CD4-positive, alpha-beta T cell treated with Interleukin-4 for 1 hour (primary cell): ENCODE measurements at regions not wholly inside any gene's neighbourhood (a gene's known extent, or its start where the extent isn't known, plus 50 kb on each side); places are given as distances from the start of the nearest gene placed in this dataset.

ENCODE experiments used
- DNase-seq, 2 donors: peaks; one replicate each; pipeline ENCODE4 v3.0.0-alpha.2; 2020 to 2022

GRCh38 chr2:198385856-198386255, 581.5 kb downstream of the PLCL1 start:
- DNase-seq: no peak

- DNase-seq: no peak
Measured at GRCh38 chr2:198385326-198385725, 580.9 kb downstream of the PLCL1 start.

GRCh38 chr2:198383392-198383791, 579.0 kb downstream of the PLCL1 start:
- DNase-seq: no peak

GRCh38 chr2:198382811-198383210, 578.4 kb downstream of the PLCL1 start:
- no peak for DNase-seq

GRCh38 chr2:198376677-198377076, 572.3 kb downstream of the PLCL1 start:
- DNase-seq: no peak

GRCh38 chr2:198375083-198375410, 570.7 kb downstream of the PLCL1 start:
- no peak for DNase-seq

- DNase-seq: no peak
Measured at GRCh38 chr2:198374375-198375082, 570.1 kb downstream of the PLCL1 start.

- no peak for DNase-seq
Measured at GRCh38 chr2:198371921-198372543, 567.6 kb downstream of the PLCL1 start.

- no peak for DNase-seq
Measured at GRCh38 chr2:198371329-198371728, 566.9 kb downstream of the PLCL1 start.

GRCh38 chr2:198368089-198368488, 563.7 kb downstream of the PLCL1 start:
- no peak for DNase-seq

GRCh38 chr2:198362740-198363139, 558.3 kb downstream of the PLCL1 start:
- DNase-seq: no peak

GRCh38 chr2:198359308-198359707, 554.9 kb downstream of the PLCL1 start:
- no peak for DNase-seq

- no peak for DNase-seq
Measured at GRCh38 chr2:198356157-198356556, 551.8 kb downstream of the PLCL1 start.

GRCh38 chr2:198351647-198352046, 547.3 kb downstream of the PLCL1 start:
- DNase-seq: no peak

- DNase-seq: no peak
Measured at GRCh38 chr2:198347946-198348345, 543.6 kb downstream of the PLCL1 start.

GRCh38 chr2:198347349-198347748, 543.0 kb downstream of the PLCL1 start:
- no peak for DNase-seq

GRCh38 chr2:198343471-198343870, 539.1 kb downstream of the PLCL1 start:
- no peak for DNase-seq

- no peak for DNase-seq
Measured at GRCh38 chr2:198340846-198341245, 536.5 kb downstream of the PLCL1 start.

GRCh38 chr2:198339116-198339515, 534.7 kb downstream of the PLCL1 start:
- DNase-seq: no peak

GRCh38 chr2:198337368-198337767, 533.0 kb downstream of the PLCL1 start:
- DNase-seq: no peak

GRCh38 chr2:198328454-198328853, 524.1 kb downstream of the PLCL1 start:
- DNase-seq: no peak

- DNase-seq: no peak
Measured at GRCh38 chr2:198327526-198327925, 523.1 kb downstream of the PLCL1 start.

- DNase-seq: peak in 1 of 2 donors; percentile 49
Measured at GRCh38 chr2:198326431-198326830, 522.0 kb downstream of the PLCL1 start.

GRCh38 chr2:198325359-198325758, 521.0 kb downstream of the PLCL1 start:
- DNase-seq: no peak

- DNase-seq: no peak
Measured at GRCh38 chr2:198324071-198324470, 519.7 kb downstream of the PLCL1 start.
